ENCODE measurements at regions not wholly inside any gene's neighbourhood (a gene's known extent, or its start where the extent isn't known, plus 50 kb on each side); places are given as distances from the start of the nearest gene placed in this dataset.
A peak's percentile ranks its signal among the peaks of the same experiment; 100 is the strongest.
"Not testable (repeated sequence)": the region's sequence is repeated elsewhere in the genome, so short reads cannot be mapped to it uniquely, and the experiment has no call there.

DNA sequence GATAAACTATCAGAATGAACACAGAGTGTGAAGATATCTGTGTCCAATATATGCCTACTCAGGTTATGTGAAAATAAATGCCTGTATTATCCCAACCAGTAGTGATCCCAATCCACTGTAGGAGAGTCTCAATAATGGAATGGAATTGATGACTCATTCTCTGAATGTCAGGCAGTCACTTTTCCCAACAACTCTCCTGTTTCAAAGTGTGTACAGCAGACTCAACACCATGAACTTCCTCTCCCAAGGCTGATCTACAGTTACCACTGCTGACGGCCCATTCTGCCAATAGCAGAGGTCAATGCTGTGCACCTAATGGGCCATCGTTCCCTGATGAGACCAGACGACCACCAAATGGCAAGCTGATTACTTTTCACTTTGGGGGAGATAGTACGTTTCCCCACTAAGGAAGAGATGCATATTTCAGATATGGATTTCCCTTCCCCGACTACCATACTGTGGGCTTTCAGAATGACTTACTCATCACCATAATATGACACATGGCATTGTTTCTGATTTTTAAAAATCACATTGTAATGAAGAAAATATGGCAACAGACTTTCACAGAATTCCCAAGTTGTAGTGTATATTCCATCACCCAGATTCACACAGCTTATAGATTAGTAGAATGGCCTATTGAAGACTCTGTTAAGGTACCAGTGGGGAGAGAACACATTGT is 601.7 kb upstream of the VRK2 start:
- no peak for DNase-seq

DNA sequence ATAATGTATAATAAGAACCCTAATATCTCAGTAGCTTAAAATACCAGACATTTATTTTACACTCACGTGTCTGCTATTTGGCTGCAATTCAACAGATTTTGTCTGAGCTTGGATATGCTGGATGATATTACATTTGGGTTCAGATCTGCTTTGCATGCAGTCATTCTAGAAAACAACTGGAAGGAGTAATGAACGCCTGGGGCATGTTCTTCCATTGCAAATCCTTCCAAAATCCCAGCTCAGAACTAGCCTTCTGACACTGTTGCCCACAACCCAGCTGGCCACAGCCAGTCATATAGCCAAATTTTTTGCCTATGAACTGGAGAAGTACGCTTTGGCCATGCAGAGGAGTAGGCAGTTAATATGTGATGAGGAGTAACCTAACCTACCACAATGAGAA is 597.8 kb upstream of the VRK2 start:
- DNase-seq = no peak

DNA sequence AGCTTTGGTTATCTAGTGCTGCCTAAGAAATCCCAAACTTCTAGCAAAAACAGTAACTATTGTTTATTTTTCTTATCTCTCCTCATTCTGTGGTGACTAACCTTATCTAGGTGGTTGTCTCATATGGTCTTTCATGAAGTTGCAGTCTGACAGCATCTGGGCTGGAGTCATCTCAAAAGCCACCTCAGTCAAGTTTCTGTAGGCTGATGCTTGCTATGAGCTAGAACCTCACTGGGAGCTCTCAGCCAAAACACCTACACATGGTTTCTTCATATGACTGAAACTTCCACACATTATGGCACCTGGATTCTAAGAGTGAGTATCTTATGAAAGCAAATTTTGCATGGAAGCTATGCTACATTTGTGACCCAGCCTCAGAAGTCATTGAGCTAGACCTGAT is 596.4 kb upstream of the VRK2 start:
- DNase-seq = no peak

DNA sequence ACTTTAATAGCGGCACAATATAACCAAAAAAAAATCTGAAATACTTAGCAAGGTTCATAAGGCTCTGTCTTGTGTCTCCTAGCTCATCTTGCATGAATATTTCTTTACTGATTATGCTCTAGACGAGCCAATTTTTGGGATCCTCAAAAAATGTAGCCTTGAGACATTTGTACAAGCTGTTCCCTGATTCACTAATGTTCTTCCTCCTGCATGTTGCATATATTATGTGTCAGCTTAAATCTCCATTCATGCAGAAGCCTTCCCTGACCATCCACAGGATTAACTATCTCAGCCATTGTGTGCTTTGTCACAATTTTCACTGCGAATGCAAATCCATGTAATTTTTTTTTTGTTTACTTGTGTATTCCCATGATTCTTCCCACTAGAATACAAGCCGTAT is 594.0 kb upstream of the VRK2 start:
- no peak for DNase-seq

DNA sequence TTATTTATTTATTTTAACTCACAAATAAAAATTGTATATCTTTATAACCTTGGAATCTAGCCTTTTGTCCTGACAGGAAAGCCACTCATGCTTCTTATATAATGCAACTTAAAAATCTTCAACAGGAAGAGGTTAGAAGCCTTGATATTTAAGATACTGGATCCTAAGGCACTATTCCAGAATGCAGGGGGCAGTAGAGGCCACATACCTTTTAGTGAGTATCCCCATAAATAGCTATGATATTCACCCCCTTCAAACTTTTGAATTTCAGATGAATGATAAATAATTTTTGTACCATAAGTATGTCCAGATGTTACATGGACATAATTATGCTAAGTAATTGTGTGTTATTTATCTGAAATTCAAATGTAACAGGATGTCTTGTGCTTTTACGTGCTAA is 592.7 kb upstream of the VRK2 start:
- DNase-seq = no peak

DNA sequence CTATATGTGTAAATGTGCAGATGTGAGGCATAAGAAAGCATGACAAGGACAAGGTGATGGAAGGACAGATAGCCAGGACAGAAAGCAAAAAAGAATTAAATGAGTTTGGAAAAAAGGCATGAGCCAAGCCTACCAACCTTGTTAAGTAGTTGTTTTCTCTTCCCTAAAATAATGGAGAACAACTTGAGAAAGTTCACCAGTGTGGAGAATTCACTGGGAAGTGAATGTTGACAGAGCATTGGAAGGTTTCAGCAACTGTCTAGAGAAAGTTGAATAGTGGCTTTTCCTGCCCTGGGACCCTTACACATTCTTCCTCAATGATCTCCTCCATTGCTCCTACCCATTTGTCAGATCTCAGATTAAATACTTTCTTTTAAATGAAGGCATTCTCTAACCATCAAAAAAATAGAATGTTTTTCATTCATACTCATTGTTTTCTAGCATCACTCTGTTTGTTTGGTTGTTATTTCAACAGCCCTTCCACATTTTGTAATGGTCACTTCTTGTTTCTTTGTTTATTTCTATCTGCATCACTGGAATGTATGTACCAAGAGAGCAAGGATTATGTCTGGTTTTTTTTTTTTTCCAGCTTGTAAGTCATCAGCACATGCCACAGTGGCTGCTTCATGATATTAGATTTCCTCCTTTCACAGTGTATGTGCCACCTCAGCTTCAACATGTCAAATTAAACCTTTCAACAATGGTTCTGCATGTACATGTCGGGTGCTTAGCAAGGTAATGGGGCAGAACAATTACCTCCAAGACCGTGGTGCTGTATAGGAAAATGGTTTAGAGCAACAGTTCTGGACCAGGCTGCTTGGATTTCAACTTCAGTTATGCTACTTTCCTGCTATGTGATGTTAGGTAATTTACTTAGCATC is 586.0 kb upstream of the VRK2 start:
- no peak for DNase-seq

DNA sequence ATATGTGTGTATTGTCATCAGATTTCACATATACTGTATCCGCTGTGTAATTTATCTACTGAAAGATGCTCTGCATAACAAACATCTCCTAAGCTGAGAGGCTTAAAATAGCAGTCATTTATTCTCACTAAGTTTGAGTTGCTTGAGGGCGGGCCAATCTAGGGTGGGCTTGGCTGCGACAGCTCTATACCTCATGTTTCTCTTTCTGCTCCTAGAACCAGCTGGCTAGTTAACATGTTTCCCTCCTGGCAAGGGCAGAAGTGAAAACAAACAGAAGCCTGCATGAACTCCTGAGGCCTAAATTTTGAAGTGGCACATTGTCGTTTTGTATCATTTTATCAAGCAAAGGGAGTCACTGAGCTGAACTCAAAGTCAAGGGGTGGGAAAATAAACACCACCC is 585.0 kb upstream of the VRK2 start:
- DNase-seq = no peak

DNA sequence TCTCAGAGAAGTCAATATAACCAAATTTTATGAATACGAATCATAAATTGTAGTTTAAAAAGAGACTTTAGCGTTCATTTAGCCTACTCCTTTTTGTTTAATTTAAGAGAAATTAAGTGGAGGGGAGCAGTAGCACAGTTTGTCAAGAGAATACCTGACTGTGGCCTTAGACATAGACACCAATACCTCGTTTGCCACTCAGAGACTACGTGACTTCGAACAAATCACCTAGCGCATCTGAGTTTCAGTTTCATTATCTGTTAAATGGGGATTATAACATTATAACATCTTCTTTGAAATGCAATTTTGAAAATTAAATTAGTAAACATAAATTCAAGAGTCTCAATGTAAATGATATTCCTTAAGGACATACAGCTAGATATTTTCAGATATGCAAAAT is 581.5 kb upstream of the VRK2 start:
- DNase-seq = no peak

DNA sequence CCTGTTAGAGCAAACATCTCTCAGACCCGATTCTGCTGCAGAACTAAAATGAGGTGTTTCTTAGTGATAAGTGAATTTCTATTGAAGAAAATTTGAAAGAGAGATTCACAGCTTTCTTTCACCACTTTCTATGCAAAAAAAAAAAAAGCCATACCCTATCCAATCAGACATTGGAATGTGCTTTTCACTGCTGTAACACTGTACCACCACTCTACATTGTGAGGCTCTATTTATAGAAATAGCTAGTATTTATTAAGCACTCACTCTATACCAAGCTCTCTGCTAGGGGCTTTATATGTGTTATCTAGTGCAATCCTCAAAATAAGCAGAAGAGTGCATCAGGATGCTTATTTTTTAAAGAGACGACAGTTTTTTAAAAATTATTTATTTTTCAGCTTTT is 580.6 kb upstream of the VRK2 start:
- DNase-seq = no peak

DNA sequence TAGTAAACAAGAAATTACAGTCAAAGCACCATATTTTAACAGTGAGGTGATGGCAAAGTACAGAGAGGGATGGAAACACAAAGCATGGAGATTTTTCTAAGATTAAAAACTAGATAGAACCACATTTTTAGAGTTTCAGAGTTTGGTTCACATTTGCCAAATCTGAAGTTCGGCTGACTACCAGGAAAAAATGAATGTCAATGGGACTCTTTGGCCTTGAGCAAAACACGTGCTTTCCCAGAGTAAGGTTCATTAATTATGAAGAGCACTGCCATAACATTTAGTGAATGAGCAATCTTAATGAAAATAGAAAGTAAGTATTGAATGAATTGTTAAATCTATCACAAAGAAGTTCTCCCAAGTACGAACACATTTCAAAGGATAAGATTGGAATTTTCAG is 571.2 kb upstream of the VRK2 start:
- no peak for DNase-seq

DNA sequence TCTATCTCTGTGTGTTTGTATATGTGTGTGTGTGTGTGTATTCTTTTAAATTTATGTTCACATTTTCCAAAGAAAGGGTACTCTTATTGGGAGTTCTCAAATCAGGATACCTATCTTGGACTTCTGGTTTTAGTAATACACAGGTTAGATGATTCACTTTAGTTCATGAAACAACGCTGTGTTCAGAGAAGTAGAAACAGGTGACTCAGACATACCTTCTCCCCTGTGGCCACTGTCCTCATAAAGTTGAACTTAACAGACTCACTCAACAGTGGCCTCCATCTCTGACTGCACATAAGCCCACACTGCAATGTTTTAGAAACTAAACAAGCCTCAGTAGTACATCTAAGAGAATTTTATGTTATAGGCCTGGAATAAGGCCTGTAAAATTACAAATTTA is 566.6 kb upstream of the VRK2 start:
- DNase-seq = no peak

DNA sequence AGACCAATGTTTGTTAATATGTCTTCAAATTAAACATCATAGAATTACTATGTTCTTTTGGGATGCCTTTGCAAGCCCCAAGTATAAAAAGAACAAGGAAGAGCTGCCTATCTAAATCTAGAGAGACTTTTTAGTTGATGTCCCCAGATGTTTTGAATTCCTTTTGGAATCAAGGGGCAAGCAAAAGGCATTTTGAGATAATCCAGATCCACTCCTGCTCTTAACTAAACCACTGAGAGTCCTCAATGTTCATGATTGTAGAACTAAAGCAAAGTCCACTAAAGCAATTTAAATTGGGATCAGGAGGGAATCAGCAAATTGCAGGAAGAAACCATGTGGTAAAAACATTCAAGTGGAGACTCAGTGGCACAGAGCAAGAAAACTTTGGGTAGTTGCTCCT is 558.5 kb upstream of the VRK2 start:
- DNase-seq = no peak

DNA sequence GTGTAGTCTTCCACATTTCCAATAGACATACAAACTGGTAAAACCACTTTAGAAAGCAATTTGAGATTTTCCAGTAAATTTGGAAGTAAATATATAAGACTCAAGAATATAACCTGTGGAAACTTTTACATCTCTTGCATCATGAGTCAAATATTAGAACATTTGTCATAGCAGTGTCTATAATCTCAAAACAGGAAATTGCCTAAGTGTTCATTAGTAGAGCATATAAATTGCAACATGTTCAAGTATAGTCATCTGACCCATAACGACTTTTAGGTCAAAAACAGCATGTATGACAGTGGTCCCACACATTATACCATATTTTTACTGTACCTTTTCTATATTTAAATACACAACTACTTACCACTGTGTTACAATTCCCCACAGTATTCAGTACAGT is 555.9 kb upstream of the VRK2 start:
- DNase-seq = peak; percentile 79 to 83

DNA sequence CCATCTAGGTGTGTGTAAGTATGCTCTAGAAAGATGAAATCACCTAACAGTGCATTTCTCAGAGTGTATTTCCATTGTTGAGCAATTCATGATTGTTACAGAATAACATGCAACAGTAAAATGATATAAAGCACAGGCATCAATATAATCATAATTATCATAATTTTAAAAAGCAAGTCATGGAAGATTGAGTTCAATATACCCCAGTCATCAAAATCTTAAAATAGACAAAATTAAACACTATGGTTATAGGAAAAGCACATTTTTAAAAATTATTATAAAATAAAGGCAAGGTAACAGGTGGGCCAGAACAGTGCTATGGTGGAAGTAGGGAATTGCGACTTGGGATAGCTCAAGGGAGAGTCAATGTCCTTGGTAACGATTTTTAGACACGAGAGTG is 555.4 kb upstream of the VRK2 start:
- DNase-seq = no peak

DNA sequence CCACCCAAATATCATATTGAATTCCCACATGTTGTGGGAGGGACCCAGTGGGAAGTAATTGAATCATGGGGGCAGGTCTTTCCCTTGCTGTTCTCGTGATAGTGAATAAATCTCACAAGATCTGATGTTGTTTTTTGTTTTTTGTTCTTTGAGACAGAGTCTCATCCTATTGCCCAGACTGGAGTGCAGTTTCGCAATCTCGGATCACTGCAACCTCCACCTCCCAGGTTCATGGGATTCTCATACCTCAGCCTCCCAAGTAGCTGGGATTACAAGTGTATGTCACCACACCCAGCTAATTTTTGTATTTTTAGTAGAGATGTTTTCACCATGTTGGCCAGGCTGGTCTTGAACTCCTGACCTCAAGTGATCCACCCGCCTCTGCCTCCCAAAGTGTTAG is 552.6 kb upstream of the VRK2 start:
- DNase-seq = not testable (repeated sequence)

DNA sequence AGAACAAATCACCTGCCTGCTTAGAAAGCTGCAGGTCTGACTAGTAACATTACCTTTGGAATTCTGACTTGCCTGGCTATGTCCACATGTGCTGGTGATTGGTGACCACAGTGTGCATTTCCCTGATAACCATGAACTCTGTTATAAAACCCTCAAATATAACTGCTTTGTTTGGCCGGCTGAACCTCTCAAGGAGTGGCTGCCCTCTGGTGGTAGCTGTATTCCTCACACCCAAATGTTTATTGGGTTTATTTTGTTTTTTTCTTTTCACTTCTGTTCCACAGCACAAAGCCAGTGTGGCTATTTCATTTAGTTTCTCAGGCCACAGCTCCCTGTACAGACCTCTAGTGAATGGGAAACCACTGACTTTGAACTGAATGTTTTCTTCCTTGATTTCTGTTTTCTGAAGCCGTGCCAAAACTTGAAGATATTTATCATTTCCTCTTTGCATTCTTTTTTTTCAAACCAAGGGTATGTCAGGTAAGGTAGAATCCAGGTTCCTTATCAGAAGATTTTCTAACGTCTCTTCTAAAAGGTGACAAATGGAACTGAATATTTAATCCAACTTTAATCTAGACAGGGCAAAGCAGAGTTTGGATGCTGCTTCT is 549.0 kb upstream of the VRK2 start:
- peak; percentile 72 to 76 for DNase-seq

DNA sequence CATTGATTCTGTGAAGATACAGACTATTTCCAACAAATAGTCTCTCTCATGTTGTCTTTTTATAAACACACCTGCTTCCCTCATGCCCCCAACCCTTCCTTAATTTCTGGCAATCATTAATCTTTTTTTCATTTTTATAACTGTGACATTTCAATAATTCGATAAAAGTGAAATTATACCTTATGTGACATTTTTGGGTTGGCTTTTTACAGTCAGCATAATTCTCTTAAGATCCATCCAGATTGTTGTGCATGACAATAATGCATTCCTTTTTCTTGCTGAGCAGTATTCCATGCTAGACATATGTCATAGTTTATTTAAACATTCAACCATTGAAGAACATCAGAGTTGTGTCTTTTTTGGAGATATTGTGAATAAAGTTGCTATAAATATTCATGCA is 541.8 kb upstream of the VRK2 start:
- no peak for DNase-seq

DNA sequence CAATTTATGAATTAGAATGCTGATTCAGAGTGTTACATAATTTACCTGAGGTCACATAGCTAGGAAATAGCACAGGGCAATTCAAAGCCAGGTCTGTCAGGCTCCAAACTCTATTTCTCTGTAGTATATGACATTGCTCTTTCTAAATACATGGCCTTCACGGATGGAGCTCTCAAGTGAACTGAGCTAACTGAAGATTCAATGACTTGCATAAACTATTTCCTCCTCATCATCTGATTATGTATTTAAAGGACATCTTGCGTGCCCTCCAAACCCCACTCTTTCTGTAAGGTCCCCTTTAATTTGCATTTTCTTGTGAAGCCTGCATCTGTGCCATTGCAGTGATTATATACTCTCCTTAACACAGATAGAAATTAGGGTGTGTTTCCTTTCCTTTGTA is 537.4 kb upstream of the VRK2 start:
- DNase-seq = no peak

DNA sequence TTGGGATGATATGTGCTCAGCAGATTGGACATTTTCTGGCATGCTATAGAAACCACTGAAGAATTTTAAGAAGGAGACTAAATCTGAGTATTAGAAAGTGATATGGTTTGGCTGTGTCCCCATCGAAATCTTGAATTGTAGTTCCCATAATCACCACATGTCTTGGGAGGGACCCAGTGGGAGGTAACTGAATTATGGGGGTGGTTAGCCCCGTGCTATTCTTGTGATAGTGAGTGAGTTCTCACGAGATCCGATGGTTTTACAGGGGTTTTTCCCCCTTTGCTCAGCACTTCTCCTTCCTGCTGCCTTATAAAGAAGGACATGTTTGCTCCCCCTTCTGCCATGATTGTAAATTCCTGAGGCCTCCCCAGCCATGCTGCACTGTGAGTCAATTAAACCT is 535.9 kb upstream of the VRK2 start:
- DNase-seq = no peak

DNA sequence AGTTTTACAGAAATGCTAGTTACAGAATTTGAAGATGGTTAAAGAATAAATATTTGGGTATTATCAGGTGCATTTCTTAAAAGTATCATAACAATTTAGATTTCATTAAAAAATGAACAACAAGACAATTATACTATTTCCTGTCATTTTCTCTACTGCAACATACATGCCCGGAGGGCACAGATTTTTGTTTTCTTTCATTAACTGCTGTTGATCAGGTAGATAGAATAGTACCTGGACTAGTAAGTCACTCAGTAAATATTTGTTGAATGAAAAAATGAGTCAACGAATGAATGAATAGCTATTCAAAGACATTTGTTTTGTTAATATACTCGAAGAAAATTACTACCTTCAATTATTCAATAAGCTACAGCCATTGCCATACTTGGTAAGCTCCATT is 531.2 kb upstream of the VRK2 start:
- DNase-seq = no peak

DNA sequence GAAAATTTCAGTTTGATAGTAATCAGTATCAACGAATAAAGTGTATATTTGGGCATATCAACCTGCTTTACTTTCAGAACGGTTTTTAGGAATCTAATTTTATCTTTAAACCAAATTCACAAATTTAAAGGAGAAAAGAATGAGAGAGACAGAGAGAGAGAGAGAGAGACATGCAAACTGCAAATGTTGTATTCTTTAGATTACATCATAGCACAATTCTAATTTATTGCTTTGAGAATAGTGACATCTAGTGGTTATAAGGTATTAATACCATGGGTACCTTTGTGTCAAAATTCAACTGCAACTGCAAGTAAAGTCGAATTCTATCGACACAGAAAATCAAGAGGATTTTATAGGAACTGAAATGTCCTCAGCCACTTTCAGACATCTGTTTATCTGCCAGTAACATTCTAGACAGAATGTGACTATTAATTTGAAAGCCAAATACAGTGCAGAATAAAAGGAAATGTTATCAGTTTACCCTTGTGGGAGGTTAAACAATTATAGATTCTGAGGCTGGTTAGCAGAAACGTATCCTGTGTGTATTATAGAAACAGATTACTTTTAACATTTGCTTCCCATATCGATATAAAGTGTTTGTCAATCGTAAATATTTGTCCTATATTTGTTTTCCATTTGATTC is 529.8 kb upstream of the VRK2 start:
- DNase-seq = peak; percentile 67 to 77

DNA sequence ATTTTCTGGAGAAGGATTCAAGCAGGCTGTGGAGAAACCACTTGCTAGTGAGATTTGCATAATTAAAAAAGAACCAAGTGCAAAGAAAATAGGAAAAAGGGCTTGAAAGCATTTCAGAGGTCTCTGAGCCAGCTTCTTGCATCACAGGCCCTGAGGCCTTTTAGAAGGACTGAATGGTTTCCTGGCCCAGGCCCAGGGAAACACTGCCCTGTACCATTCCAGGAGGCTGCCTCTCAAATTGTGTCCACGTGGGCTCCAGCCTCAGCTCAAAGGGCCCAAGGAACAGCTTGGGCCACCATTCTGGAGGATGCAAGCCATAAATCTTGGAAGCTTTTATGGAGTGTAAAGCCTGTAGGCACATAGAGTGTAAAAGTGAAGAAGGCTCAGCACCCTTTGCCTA is 523.3 kb upstream of the VRK2 start:
- no peak for DNase-seq

DNA sequence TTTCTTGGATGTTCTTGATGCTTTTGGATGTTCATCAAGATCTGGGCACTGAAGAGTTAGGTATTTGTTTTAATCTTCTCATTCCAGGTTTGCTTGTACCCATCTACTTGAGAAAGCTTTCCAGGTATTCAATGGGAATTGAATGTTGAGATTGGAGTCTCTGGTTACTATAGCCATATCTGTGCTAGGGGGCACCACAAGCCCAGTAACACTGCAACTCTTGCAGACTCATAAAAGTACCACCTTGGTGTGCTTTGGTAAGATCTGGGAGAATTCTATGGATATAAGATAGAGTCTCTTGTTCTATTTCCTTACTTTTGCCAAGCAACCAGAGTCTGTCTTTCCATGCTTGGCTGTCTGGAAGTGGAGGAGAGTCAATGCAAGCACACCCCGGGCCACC is 518.9 kb upstream of the VRK2 start:
- no peak for DNase-seq

DNA sequence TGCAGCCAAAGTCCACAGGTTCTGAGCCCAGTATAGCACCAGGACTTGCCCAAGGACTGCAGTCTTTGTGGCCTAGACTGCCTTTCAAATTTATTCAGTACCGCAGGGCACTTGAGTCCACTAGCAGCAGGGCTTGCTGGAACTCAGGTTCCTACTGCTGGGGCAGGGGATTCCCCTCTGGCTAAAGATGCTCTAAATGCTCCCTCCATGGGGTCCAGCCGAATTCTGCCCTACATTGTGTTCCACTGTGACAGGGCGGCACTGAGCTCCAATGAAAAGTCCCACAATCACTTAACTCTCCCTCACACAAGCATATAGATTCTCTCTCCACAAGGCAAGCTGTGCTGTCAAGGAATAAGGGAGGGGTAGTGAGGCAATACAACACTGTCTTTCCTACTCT is 518.1 kb upstream of the VRK2 start:
- DNase-seq = no peak
